ENCODE measurements at regions not wholly inside any gene's neighbourhood (a gene's known extent, or its start where the extent isn't known, plus 50 kb on each side); places are given as distances from the start of the nearest gene placed in this dataset.

GRCh38 chr13:40271931-40272775 lies 394.3 kb downstream of the FOXO1 start:
- no peaks in the 10 kb centered on the region for H3K4me1 ChIP-seq (ENCODE audit: low read depth)
- ATAC-seq, result peak; percentile 17
- no peaks in the 10 kb centered on the region for H3K36me3 ChIP-seq (ENCODE audit: low read depth)
- no peaks in the 10 kb centered on the region for H3K9me3 ChIP-seq
- TF ChIP-seq, protein P1, sequence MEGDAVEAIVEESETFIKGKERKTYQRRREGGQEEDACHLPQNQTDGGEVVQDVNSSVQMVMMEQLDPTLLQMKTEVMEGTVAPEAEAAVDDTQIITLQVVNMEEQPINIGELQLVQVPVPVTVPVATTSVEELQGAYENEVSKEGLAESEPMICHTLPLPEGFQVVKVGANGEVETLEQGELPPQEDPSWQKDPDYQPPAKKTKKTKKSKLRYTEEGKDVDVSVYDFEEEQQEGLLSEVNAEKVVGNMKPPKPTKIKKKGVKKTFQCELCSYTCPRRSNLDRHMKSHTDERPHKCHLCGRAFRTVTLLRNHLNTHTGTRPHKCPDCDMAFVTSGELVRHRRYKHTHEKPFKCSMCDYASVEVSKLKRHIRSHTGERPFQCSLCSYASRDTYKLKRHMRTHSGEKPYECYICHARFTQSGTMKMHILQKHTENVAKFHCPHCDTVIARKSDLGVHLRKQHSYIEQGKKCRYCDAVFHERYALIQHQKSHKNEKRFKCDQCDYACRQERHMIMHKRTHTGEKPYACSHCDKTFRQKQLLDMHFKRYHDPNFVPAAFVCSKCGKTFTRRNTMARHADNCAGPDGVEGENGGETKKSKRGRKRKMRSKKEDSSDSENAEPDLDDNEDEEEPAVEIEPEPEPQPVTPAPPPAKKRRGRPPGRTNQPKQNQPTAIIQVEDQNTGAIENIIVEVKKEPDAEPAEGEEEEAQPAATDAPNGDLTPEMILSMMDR (IDR thresholded peaks at IDR 0.05), result no peak
- H3K4me3 ChIP-seq, result no peak overlapping the region
- peak in 1 of 3 donors; percentile 25 for DNase-seq
- intact Hi-C loops (cut with DNase I, micrococcal nuclease), result no loop called here

DNA sequence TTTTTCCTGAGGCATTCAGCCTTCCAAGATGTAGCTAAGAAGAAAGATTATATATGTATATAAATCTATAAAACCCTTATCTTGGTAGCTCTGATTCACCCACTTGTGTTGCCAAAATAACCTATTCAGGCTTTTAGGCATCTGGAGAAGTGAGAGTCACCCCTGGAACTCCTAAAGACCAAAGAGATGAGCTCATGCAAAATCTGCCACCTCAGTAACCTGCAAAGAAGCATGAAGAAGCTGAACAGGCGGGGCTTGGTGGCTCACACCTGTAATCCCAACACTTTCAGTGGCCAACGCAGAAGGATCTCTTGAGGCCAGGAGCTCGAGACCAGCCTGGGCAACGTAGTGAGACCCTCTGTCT lies 393.7 kb downstream of the FOXO1 start:
- H3K36me3 ChIP-seq (ENCODE audit: low read depth), result no peaks in the 10 kb centered on the region
- TF ChIP-seq, protein P1 (IDR thresholded peaks at IDR 0.05), result no peak
- no peaks in the 10 kb centered on the region for H3K4me1 ChIP-seq (ENCODE audit: low read depth)
- intact Hi-C loops (cut with DNase I, micrococcal nuclease), result no loop called here
- ATAC-seq (no peak), DNase-seq (no peak)
- no peaks in the 10 kb centered on the region for H3K9me3 ChIP-seq
- H3K4me3 ChIP-seq, result no peak overlapping the region

DNA sequence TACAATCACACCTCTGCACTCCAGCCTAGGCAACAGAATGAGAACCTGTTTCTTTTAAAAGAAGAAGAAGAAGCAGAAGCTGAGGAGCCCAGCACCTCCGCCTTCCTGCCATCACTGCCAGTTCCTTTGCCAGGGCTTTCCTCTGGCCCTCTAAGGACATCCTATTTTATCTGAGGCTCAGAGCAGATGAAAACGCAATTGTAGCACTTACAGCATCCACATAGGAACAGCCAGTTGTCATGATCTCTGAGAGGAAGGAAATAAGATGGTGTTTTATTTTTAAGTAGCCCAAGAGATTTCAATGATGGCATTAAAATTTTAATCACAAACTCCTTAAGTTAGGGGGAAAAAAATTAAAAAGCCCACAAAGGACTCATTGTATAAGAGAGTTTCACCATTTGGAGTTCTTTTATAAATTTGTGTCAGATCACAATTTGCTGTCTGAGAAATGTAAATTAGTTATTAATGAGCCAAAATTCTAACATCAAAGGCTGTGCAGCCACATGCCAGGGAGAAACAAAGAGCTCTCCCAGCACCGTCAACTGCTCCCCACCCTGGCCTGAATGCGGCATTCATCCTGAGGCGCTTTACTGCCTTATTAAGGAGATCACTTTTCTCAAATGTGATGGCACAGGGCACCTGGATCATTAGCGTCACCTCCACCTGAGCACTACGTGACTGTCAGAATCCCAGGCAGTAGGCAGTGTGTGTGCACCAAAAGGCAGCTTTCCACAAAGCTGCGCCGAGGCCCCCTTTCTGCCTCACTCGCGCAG lies 393.0 kb downstream of the FOXO1 start:
- no peaks in the 10 kb centered on the region for H3K9me3 ChIP-seq
- H3K4me3 ChIP-seq, result no peak overlapping the region
- H3K4me1 ChIP-seq (ENCODE audit: low read depth), result no peaks in the 10 kb centered on the region
- H3K36me3 ChIP-seq (ENCODE audit: low read depth), result no peaks in the 10 kb centered on the region
- no peak for ATAC-seq
- intact Hi-C loops (cut with DNase I, micrococcal nuclease), result no loop called here
- TF ChIP-seq, protein P1 (IDR thresholded peaks at IDR 0.05), result no peak
- no peak for DNase-seq

DNA sequence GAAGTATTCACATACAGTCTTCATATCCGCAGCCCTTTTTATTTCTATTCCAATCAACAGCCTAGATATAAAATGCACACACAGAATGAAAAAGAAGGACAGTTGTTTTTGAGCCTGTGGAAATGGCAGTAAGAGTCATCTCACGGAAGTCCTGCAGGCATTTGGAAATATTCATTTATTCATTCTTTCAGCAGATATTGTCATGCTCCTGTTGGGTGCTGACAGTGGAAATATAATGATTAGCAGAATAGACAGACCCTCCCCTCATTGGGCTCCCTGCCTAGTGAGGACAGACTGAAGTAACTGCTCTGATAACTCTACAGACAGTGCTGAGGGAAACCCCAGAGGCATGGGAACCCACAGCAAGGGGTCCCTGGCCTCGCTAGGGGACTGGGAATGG lies 392.3 kb downstream of the FOXO1 start:
- Histone ChIP-seq H3K4me1 (ENCODE audit: low read depth) (no peaks in the 10 kb centered on the region), H3K36me3 (ENCODE audit: low read depth) (no peaks in the 10 kb centered on the region), H3K4me3 (no peak overlapping the region), H3K9me3 (no peaks in the 10 kb centered on the region)
- ATAC-seq (no peak), DNase-seq (no peak)
- TF ChIP-seq, protein P1 (IDR thresholded peaks at IDR 0.05), result no peak
- intact Hi-C loops (cut with DNase I, micrococcal nuclease), result no loop called here

DNA sequence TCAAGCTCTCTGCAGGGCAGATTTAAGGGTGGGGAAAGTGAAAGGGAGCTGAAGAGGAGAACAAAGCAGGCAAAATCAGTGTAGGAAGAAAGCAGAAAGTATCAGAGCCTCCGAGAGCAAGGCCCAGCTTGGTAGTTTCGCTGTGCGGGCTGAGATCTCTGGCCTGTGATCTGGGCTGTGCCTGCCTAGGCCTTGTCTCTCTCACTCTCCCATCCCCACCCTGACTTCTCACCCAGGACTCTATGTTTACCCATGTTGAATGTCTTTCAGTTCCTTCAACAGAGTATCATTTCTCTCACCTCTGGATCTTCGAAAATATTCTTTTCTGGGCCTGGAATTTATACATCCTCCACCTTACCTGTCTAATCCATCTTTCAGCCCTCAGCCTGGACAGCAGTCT lies 391.3 kb downstream of the FOXO1 start:
- no peaks in the 10 kb centered on the region for H3K36me3 ChIP-seq (ENCODE audit: low read depth)
- H3K9me3 ChIP-seq, result no peaks in the 10 kb centered on the region
- intact Hi-C loops (cut with DNase I, micrococcal nuclease), result no loop called here
- DNase-seq (no peak), ATAC-seq (no peak)
- H3K4me3 ChIP-seq, result no peak overlapping the region
- TF ChIP-seq, protein P1 (IDR thresholded peaks at IDR 0.05), result no peak
- H3K4me1 ChIP-seq (ENCODE audit: low read depth), result no peaks in the 10 kb centered on the region

All from mucosa of descending colon (tissue), 3 donors.